A549 (cell line): ENCODE measurements at regions not wholly inside any gene's neighbourhood (a gene's known extent, or its start where the extent isn't known, plus 50 kb on each side); places are given as distances from the start of the nearest gene placed in this dataset.

Source experiments
- ATAC-seq, 2 experiments: fragments of 200-7000 bp in 1 of 2; fragments of >200 bp in 1 of 2; cut with Nextera tagmentation in 1 of 2; cut with Tn5 transposase in 1 of 2; 3 replicates each; pipeline versions ENCODE4 v1.8.0 to v1.9.1; 2018 to 2020; ENCODE audit warnings: mild to moderate bottlenecking in 1 of 2, moderate library complexity in 1 of 2
- CTCF ChIA-PET: fragments of 300-600 bp; sonication (Branson Sonifier 250); formaldehyde crosslinking; extraction: SDS; loops from one replicate; lab custom pipeline; 2021; ENCODE audit warnings: antibody characterized with exemption, inconsistent platforms; lab: Yijun Ruan, JAX
- POLR2A ChIA-PET: fragments of 350-600 bp; formaldehyde crosslinking; extraction: SDS; loops from one replicate; lab custom pipeline; 2021; ENCODE audit warnings: antibody characterized with exemption, inconsistent platforms; lab: Yijun Ruan, JAX
- DNase-seq, 2 experiments: peaks; one replicate each; pipeline versions ENCODE4 v3.0.0 to v3.0.0-alpha.2; 2011 to 2016; ENCODE audit warnings: low read depth in 1 of 2, low spot score in 1 of 2
- FAIRE-seq: peaks from 2 replicates; lab custom pipeline; 2011; peaks lifted over from hg19 to GRCh38; lab: Jason Lieb, UNC
- H3K27ac ChIP-seq, 2 experiments: fragments of >200 bp; sonication (Bioruptor Twin); formaldehyde crosslinking; 3 replicates each; pipeline ENCODE4 v1.5.1; 2016 to 2017
- H3K4me1 ChIP-seq: fragments of >200 bp; sonication (Bioruptor Twin); formaldehyde crosslinking; 3 replicates; pipeline ENCODE4 v1.6.1; 2016
- H3K4me2 ChIP-seq: fragments of >200 bp; sonication (Bioruptor Twin); formaldehyde crosslinking; 3 replicates; pipeline ENCODE4 v1.6.1; 2016
- H3K4me3 ChIP-seq: fragments of >200 bp; sonication (Bioruptor Twin); formaldehyde crosslinking; 3 replicates; pipeline ENCODE4 v1.5.1; 2016
- H3K9me3 ChIP-seq: fragments of >200 bp; sonication (Bioruptor Twin); formaldehyde crosslinking; 3 replicates; pipeline ENCODE4 v1.6.1; 2016
- CBX8 ChIP-seq: fragments of 200-600 bp; sonication (generic); IDR thresholded peaks from 2 replicates; pipeline ENCODE4 v1.6.1; 2016
- CHD2 ChIP-seq: fragments of 150-350 bp; IDR thresholded peaks from 2 replicates; pipeline ENCODE4 v1.6.1; 2014; ENCODE audit warnings: low read length; ENCODE audit not compliant: partially characterized antibody
- ESRRA ChIP-seq: fragments of 150-350 bp; IDR thresholded peaks from 2 replicates; pipeline ENCODE4 v1.6.1; 2014; ENCODE audit warnings: mild to moderate bottlenecking, low read length, borderline replicate concordance
- FOSB ChIP-seq: fragments of 250-450 bp; sonication (Bioruptor Pico); IDR thresholded peaks from 2 replicates; pipeline ENCODE4 v1.5.0; 2020; ENCODE audit warnings: mild to moderate bottlenecking, moderate library complexity
- HMGXB4 ChIP-seq: fragments of 250-450 bp; sonication (Bioruptor Pico); IDR thresholded peaks from 2 replicates; pipeline ENCODE4 v1.5.0; 2021; ENCODE audit warnings: mild to moderate bottlenecking, moderate library complexity, borderline replicate concordance
- HOXB13 ChIP-seq: fragments of 250-450 bp; sonication (Bioruptor Pico); IDR thresholded peaks from 2 replicates; pipeline ENCODE4 v1.5.0; 2020; ENCODE audit warnings: low read depth, mild to moderate bottlenecking, moderate library complexity
- JUN ChIP-seq, 2 experiments: fragments of >200 bp; sonication (Bioruptor Twin); formaldehyde crosslinking; IDR thresholded peaks; 2 replicates in 1 of 2; 3 replicates in 1 of 2; pipeline ENCODE4 v1.6.1; 2016 to 2017
- JUNB ChIP-seq: fragments of >200 bp; sonication (Bioruptor Twin); formaldehyde crosslinking; IDR thresholded peaks from 2 replicates; pipeline ENCODE4 v1.6.1; 2016
- KDM5A ChIP-seq: fragments of 200-600 bp; sonication (generic); IDR thresholded peaks from 2 replicates; pipeline ENCODE4 v1.6.1; 2016; ENCODE audit warnings: antibody characterized with exemption, mild to moderate bottlenecking
- MAFK ChIP-seq: fragments of 450-650 bp; IDR thresholded peaks from 2 replicates; pipeline ENCODE4 v1.6.1; 2014; ENCODE audit not compliant: partially characterized antibody
- NFE2L2 ChIP-seq: fragments of 150-350 bp; conservative IDR thresholded peaks from 2 replicates; pipeline ENCODE4 v1.6.1; 2014; ENCODE audit warnings: low read length
- POLR2A ChIP-seq: IDR thresholded peaks from 2 replicates; pipeline ENCODE4 v1.6.1; 2012; ENCODE audit warnings: mild to moderate bottlenecking, low read length
- RAD21 ChIP-seq, 2 experiments: fragments of >200 bp in 1 of 2; sonication (Bioruptor Twin) in 1 of 2; formaldehyde crosslinking in 1 of 2; IDR thresholded peaks in 1 of 2; conservative IDR thresholded peaks in 1 of 2; 2 replicates in 1 of 2; 3 replicates in 1 of 2; pipeline ENCODE4 v1.6.1; 2012 to 2018; ENCODE audit warnings: inconsistent platforms in 1 of 2
- RFX5 ChIP-seq: fragments of 450-650 bp; IDR thresholded peaks from 2 replicates; pipeline ENCODE4 v1.7.1; 2014; ENCODE audit warnings: antibody characterized with exemption, mild to moderate bottlenecking, moderate library complexity
- RNF2 ChIP-seq: fragments of 200-600 bp; sonication (generic); IDR thresholded peaks from 2 replicates; pipeline ENCODE4 v1.6.1; 2016; ENCODE audit warnings: low read depth, mild to moderate bottlenecking, antibody characterized with exemption, moderate library complexity, borderline replicate concordance
- TP53 ChIP-seq: fragments of 250-450 bp; sonication (Bioruptor Pico); IDR thresholded peaks from 2 replicates; pipeline ENCODE4 v1.5.0; 2021; ENCODE audit warnings: mild to moderate bottlenecking, moderate library complexity
- ZFP36 ChIP-seq: fragments of 450-650 bp; IDR thresholded peaks from 2 replicates; pipeline ENCODE4 v1.6.1; 2014; ENCODE audit warnings: borderline replicate concordance; ENCODE audit not compliant: partially characterized antibody
- ZNF302 ChIP-seq: fragments of 250-450 bp; sonication (Bioruptor Pico); IDR thresholded peaks from 2 replicates; pipeline ENCODE4 v1.9.0; 2021; ENCODE audit warnings: inconsistent platforms, mild to moderate bottlenecking, moderate library complexity
- WGBS: methylation state at CpG from one replicate; pipeline ENCODE4 v1.1.6; 2017; ENCODE audit errors: missing lambda C conversion rate; 5-methylcytosine and 5-hydroxymethylcytosine counted together
- TF ChIP-seq, protein P1 (sequence below): fragments of >200 bp; sonication (Bioruptor Twin); formaldehyde crosslinking; IDR thresholded peaks from 3 replicates; pipeline ENCODE4 v1.6.1; 2016
- TF ChIP-seq, protein P2 (sequence below): IDR thresholded peaks from 2 replicates; pipeline ENCODE4 v1.6.1; 2012
- TF ChIP-seq, protein P3 (sequence below): fragments of 200-600 bp; sonication (generic); IDR thresholded peaks from 2 replicates; pipeline ENCODE4 v1.6.1; 2016; ENCODE audit warnings: antibody characterized with exemption, mild to moderate bottlenecking, moderate library complexity
- TF ChIP-seq, protein P4 (sequence below): fragments of >200 bp; sonication (Bioruptor Twin); formaldehyde crosslinking; IDR thresholded peaks from 2 replicates; pipeline ENCODE4 v1.6.1; 2016

DNA sequence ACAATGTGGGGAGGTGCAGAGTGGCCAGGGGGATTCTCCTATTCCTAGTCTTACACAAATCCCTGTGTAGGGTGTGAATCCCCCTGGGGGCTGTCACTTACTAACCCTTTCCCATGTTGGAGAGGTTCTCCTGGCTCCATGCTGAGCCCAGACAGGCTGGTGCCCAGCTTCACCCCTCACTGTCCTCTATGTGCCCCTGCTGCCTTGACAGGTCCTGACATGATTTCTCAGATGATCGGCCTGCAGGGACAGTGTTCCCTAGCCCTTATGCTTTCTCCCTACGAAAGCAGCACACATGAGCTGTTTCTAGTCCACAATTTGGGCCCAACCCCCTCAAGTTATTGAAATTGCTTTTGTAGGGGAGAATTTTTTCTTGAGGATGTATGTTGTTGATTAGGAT lies 68.9 kb upstream of the FAM78B start:
- POLR2A ChIA-PET, result no interaction called here
- ATAC-seq (no peak), FAIRE-seq (no peak)
- WGBS, result 0% methylated on average over 2 of the region's 2 CpGs
- no peak overlapping the region for H3K4me3 ChIP-seq
- no peaks in the 10 kb centered on the region for H3K9me3 ChIP-seq
- CTCF ChIA-PET, result no interaction called here
- H3K27ac ChIP-seq, result no peak overlapping the region
- TF ChIP-seq FOSB (CRISPR knock-in tag), result no peak
- no peak for TF ChIP-seq ZFP36
- no peak for TF ChIP-seq CBX8
- no peak for TF ChIP-seq CHD2
- TF ChIP-seq, protein P1, sequence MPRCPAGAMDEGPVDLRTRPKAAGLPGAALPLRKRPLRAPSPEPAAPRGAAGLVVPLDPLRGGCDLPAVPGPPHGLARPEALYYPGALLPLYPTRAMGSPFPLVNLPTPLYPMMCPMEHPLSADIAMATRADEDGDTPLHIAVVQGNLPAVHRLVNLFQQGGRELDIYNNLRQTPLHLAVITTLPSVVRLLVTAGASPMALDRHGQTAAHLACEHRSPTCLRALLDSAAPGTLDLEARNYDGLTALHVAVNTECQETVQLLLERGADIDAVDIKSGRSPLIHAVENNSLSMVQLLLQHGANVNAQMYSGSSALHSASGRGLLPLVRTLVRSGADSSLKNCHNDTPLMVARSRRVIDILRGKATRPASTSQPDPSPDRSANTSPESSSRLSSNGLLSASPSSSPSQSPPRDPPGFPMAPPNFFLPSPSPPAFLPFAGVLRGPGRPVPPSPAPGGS, result no peak
- TF ChIP-seq RNF2, result no peak
- TF ChIP-seq, protein P2, sequence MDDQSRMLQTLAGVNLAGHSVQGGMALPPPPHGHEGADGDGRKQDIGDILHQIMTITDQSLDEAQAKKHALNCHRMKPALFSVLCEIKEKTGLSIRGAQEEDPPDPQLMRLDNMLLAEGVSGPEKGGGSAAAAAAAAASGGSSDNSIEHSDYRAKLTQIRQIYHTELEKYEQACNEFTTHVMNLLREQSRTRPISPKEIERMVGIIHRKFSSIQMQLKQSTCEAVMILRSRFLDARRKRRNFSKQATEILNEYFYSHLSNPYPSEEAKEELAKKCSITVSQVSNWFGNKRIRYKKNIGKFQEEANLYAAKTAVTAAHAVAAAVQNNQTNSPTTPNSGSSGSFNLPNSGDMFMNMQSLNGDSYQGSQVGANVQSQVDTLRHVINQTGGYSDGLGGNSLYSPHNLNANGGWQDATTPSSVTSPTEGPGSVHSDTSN, result no peak
- no peak for TF ChIP-seq JUN (IDR thresholded peaks at IDR 0.05)
- TF ChIP-seq TP53 (CRISPR knock-in tag), result no peak
- TF ChIP-seq HOXB13 (CRISPR knock-in tag), result no peak
- TF ChIP-seq ZNF302 (CRISPR knock-in tag), result no peak
- TF ChIP-seq, all 56 proteins: peak for 0
- DNase-seq, result no peak
- Histone ChIP-seq H3K4me2 (no peak overlapping the region), H3K4me1 (no peaks in the 10 kb centered on the region)

- no peak for DNase-seq
- Histone ChIP-seq H3K27ac (no peak overlapping the region), H3K4me2 (no peak overlapping the region), H3K9me3 (no peaks in the 10 kb centered on the region), H3K4me1 (no peaks in the 10 kb centered on the region), H3K4me3 (no peak overlapping the region)
- ChIA-PET CTCF (no interaction called here), POLR2A (no interaction called here)
- no peak for TF ChIP-seq ZFP36
- TF ChIP-seq KDM5A, result no peak
- no peak for TF ChIP-seq CBX8
- TF ChIP-seq RFX5, result no peak
- no peak for TF ChIP-seq RAD21 (conservative IDR thresholded peaks at IDR 0.05 in 1 of 2, IDR thresholded peaks at IDR 0.05 in 1 of 2)
- TF ChIP-seq POLR2A, result no peak
- no peak for TF ChIP-seq ESRRA
- no peak for TF ChIP-seq TP53 (CRISPR knock-in tag)
- TF ChIP-seq HMGXB4 (CRISPR knock-in tag), result no peak
- 0% methylated on average over 1 of the region's 1 CpG for WGBS
- ATAC-seq, result no peak
- no peak for FAIRE-seq
These were observed 70.9 kb upstream of the FAM78B start for GRCh38 chr1:166237675-166238074.

GRCh38 chr1:166253076-166253779 lies 86.4 kb upstream of the FAM78B start:
- no peak for FAIRE-seq
- CTCF ChIA-PET, result no interaction called here
- TF ChIP-seq HOXB13 (CRISPR knock-in tag) (no peak), MAFK (no peak), JUNB (no peak), HMGXB4 (CRISPR knock-in tag) (no peak), CHD2 (no peak), NFE2L2 (no peak)
- TF ChIP-seq, protein P3, sequence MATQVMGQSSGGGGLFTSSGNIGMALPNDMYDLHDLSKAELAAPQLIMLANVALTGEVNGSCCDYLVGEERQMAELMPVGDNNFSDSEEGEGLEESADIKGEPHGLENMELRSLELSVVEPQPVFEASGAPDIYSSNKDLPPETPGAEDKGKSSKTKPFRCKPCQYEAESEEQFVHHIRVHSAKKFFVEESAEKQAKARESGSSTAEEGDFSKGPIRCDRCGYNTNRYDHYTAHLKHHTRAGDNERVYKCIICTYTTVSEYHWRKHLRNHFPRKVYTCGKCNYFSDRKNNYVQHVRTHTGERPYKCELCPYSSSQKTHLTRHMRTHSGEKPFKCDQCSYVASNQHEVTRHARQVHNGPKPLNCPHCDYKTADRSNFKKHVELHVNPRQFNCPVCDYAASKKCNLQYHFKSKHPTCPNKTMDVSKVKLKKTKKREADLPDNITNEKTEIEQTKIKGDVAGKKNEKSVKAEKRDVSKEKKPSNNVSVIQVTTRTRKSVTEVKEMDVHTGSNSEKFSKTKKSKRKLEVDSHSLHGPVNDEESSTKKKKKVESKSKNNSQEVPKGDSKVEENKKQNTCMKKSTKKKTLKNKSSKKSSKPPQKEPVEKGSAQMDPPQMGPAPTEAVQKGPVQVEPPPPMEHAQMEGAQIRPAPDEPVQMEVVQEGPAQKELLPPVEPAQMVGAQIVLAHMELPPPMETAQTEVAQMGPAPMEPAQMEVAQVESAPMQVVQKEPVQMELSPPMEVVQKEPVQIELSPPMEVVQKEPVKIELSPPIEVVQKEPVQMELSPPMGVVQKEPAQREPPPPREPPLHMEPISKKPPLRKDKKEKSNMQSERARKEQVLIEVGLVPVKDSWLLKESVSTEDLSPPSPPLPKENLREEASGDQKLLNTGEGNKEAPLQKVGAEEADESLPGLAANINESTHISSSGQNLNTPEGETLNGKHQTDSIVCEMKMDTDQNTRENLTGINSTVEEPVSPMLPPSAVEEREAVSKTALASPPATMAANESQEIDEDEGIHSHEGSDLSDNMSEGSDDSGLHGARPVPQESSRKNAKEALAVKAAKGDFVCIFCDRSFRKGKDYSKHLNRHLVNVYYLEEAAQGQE, result no peak
- TF ChIP-seq, protein P4, sequence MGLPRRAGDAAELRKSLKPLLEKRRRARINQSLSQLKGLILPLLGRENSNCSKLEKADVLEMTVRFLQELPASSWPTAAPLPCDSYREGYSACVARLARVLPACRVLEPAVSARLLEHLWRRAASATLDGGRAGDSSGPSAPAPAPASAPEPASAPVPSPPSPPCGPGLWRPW, result no peak

More at GRCh38 chr1:166253076-166253779, 86.4 kb upstream of the FAM78B start:
- POLR2A ChIA-PET, result no interaction called here
- no peak for ATAC-seq
- Histone ChIP-seq H3K4me1 (no peaks in the 10 kb centered on the region), H3K27ac (no peak overlapping the region), H3K4me3 (no peak overlapping the region), H3K4me2 (no peak overlapping the region), H3K9me3 (no peaks in the 10 kb centered on the region)
- no peak for DNase-seq
